ENCODE measurements at regions not wholly inside any gene's neighbourhood (a gene's known extent, or its start where the extent isn't known, plus 50 kb on each side); places are given as distances from the start of the nearest gene placed in this dataset.

DNA sequence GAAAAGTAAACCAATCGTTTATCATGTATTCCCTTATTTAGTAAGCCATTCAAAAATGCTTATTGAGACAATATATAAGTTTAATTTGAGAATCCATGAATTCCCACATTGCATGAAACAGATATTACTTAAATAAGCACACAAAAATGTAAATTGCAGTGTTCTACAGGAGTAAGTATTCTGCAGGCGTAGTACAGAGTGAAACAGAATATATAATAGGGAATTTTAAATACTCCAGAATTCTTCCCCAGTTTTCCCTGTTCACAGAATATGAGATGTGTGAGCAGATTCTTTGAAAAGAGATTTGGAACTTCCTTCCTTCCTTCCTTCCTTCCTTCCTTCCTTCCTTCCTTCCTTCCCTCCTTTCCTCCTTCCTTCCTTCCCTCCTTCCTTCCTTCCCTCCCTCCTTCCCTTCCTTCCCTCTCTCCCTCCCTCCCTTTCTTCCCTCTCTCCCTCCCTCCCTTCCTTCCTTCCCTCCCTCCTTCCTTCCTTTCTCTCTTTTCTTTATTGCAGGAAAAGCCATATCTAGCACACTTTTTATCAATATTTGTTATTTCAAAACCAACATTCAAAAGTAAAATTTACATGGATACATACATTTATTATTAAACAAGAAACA is 977.7 kb upstream of the LRRTM1 start:
- H3F3A ChIP-seq (ENCODE audit: low read depth): no peaks in the 10 kb centered on the region
- no peak overlapping the region for H3K9ac ChIP-seq (ENCODE audit: low read depth, low read length, poor library complexity, severe bottlenecking)
- no peaks in the 10 kb centered on the region for H3K79me2 ChIP-seq (ENCODE audit: insufficient read depth, low read length)
- TF ChIP-seq, protein P1, sequence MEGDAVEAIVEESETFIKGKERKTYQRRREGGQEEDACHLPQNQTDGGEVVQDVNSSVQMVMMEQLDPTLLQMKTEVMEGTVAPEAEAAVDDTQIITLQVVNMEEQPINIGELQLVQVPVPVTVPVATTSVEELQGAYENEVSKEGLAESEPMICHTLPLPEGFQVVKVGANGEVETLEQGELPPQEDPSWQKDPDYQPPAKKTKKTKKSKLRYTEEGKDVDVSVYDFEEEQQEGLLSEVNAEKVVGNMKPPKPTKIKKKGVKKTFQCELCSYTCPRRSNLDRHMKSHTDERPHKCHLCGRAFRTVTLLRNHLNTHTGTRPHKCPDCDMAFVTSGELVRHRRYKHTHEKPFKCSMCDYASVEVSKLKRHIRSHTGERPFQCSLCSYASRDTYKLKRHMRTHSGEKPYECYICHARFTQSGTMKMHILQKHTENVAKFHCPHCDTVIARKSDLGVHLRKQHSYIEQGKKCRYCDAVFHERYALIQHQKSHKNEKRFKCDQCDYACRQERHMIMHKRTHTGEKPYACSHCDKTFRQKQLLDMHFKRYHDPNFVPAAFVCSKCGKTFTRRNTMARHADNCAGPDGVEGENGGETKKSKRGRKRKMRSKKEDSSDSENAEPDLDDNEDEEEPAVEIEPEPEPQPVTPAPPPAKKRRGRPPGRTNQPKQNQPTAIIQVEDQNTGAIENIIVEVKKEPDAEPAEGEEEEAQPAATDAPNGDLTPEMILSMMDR (conservative IDR thresholded peaks at IDR 0.05; ENCODE audit: low read length): no peak
- TF ChIP-seq EZH2phosphoT487 (IDR thresholded peaks at IDR 0.05; ENCODE audit: borderline replicate concordance): no peak
- no peak overlapping the region for H3K4me3 ChIP-seq (ENCODE audit: low read length, poor library complexity, severe bottlenecking)
- no peaks in the 10 kb centered on the region for H3K9me3 ChIP-seq (ENCODE audit: insufficient read depth, low read depth, low read length)
- no peak overlapping the region for H2AFZ ChIP-seq (ENCODE audit: low read length)
- H3K9me2 ChIP-seq (replicated peaks; ENCODE audit: low read depth, low read length): no peaks in the 10 kb centered on the region
- H3K27me3 ChIP-seq (ENCODE audit: insufficient read depth, low read length, poor library complexity, severe bottlenecking): no peaks in the 10 kb centered on the region
- no peak overlapping the region for H3K4me2 ChIP-seq (ENCODE audit: low read depth, low read length, poor library complexity, severe bottlenecking)
- H3K36me3 ChIP-seq (ENCODE audit: insufficient read depth, low read length): no peaks in the 10 kb centered on the region
- no peaks in the 10 kb centered on the region for H3K4me1 ChIP-seq (ENCODE audit: insufficient read depth, low read length, poor library complexity, severe bottlenecking)
- H4K20me1 ChIP-seq (ENCODE audit: insufficient read depth, low read length, poor library complexity, severe bottlenecking): no peaks in the 10 kb centered on the region

DNA sequence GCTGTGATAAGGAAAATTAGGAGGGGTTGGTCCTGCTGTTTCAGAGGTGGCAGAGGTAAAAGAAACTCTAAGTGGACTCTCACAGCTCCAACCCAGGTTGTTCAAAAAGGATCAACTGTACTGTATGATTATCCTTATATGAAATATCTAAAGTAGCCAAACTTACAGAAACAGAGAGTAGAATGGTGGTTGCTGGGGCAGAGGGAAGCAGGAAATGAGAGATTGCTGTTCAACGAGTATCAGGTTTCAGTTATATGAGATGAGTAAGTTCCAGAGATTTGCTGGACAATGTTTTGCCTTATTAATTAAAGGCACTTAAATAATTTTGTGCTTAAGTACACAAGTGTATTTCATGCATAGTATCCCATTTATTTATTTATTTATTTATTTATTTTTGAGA is 972.0 kb upstream of the LRRTM1 start:
- Histone ChIP-seq H3K9ac (ENCODE audit: low read depth, low read length, poor library complexity, severe bottlenecking) (no peak overlapping the region), H4K20me1 (ENCODE audit: insufficient read depth, low read length, poor library complexity, severe bottlenecking) (no peaks in the 10 kb centered on the region), H2AFZ (ENCODE audit: low read length) (no peak overlapping the region), H3K36me3 (ENCODE audit: insufficient read depth, low read length) (no peaks in the 10 kb centered on the region), H3K9me2 (replicated peaks; ENCODE audit: low read depth, low read length) (no peaks in the 10 kb centered on the region), H3K4me2 (ENCODE audit: low read depth, low read length, poor library complexity, severe bottlenecking) (no peak overlapping the region), H3K4me3 (ENCODE audit: low read length, poor library complexity, severe bottlenecking) (no peak overlapping the region), H3K4me1 (ENCODE audit: insufficient read depth, low read length, poor library complexity, severe bottlenecking) (no peaks in the 10 kb centered on the region), H3K27me3 (ENCODE audit: insufficient read depth, low read length, poor library complexity, severe bottlenecking) (no peaks in the 10 kb centered on the region), H3K9me3 (ENCODE audit: insufficient read depth, low read depth, low read length) (no peaks in the 10 kb centered on the region), H3F3A (ENCODE audit: low read depth) (no peaks in the 10 kb centered on the region), H3K79me2 (ENCODE audit: insufficient read depth, low read length) (no peaks in the 10 kb centered on the region)
- TF ChIP-seq EZH2phosphoT487 (IDR thresholded peaks at IDR 0.05; ENCODE audit: borderline replicate concordance): no peak
- TF ChIP-seq, protein P1 (conservative IDR thresholded peaks at IDR 0.05; ENCODE audit: low read length): no peak

DNA sequence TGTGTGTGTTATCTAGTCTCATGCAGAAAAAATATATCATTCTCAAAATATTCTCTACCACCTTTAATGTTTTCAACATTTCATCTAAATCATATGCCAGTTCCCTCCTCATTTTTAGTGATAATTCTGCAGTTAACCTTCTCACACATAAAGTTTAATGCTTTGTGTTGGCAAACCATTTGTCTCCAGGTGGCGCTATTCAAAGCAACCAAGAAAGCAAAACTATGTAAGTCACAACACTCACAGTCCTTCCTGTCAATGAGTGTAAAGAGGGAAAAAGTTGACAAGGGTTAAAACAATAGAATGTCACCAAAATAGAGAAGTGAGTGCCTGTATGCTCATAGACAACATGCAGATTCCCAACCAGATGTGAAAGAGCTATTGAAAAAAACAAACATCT is 961.6 kb upstream of the LRRTM1 start:
- Histone ChIP-seq H3K9ac (ENCODE audit: low read depth, low read length, poor library complexity, severe bottlenecking) (no peak overlapping the region), H3F3A (ENCODE audit: low read depth) (no peaks in the 10 kb centered on the region), H3K4me2 (ENCODE audit: low read depth, low read length, poor library complexity, severe bottlenecking) (no peak overlapping the region), H4K20me1 (ENCODE audit: insufficient read depth, low read length, poor library complexity, severe bottlenecking) (no peaks in the 10 kb centered on the region), H3K4me3 (ENCODE audit: low read length, poor library complexity, severe bottlenecking) (no peak overlapping the region), H3K27me3 (ENCODE audit: insufficient read depth, low read length, poor library complexity, severe bottlenecking) (no peaks in the 10 kb centered on the region), H3K36me3 (ENCODE audit: insufficient read depth, low read length) (no peaks in the 10 kb centered on the region), H2AFZ (ENCODE audit: low read length) (no peak overlapping the region), H3K9me2 (replicated peaks; ENCODE audit: low read depth, low read length) (no peaks in the 10 kb centered on the region), H3K9me3 (ENCODE audit: insufficient read depth, low read depth, low read length) (no peaks in the 10 kb centered on the region), H3K4me1 (ENCODE audit: insufficient read depth, low read length, poor library complexity, severe bottlenecking) (no peaks in the 10 kb centered on the region), H3K79me2 (ENCODE audit: insufficient read depth, low read length) (no peaks in the 10 kb centered on the region)
- TF ChIP-seq, protein P1 (conservative IDR thresholded peaks at IDR 0.05; ENCODE audit: low read length): peak; percentile 66
- no peak for TF ChIP-seq EZH2phosphoT487 (IDR thresholded peaks at IDR 0.05; ENCODE audit: borderline replicate concordance)

Measured in Loucy (cell line).